Mucosa of descending colon (tissue), 3 donors: ENCODE measurements at regions not wholly inside any gene's neighbourhood (a gene's known extent, or its start where the extent isn't known, plus 50 kb on each side); places are given as distances from the start of the nearest gene placed in this dataset.

ENCODE experiments used
- ATAC-seq: fragments of 200-7000 bp; cut with Tn5 transposase; one replicate; pipeline ENCODE4 v1.9.1; 2020; ENCODE audit warnings: mild to moderate bottlenecking, moderate library complexity
- DNase-seq, 3 donors: peaks; one replicate each; pipeline ENCODE4 v3.0.0-alpha.2; 2020
- H3K36me3 ChIP-seq: fragments of 200-600 bp; one replicate; pipeline ENCODE4 v1.8.0; 2021; ENCODE audit warnings: low read depth, mild to moderate bottlenecking
- H3K4me1 ChIP-seq: fragments of 200-600 bp; one replicate; pipeline ENCODE4 v1.8.0; 2021; ENCODE audit warnings: low read depth, mild to moderate bottlenecking
- H3K4me3 ChIP-seq: fragments of 200-600 bp; one replicate; pipeline ENCODE4 v1.8.0; 2021; ENCODE audit warnings: mild to moderate bottlenecking
- H3K9me3 ChIP-seq: fragments of 200-600 bp; one replicate; pipeline ENCODE4 v1.8.0; 2021; ENCODE audit warnings: mild to moderate bottlenecking
- intact Hi-C, 2 donors: fragments of 100-400 bp; cut with DNase I in 1 of 2; cut with micrococcal nuclease in 1 of 2; formaldehyde crosslinking; loops; one replicate each; pipeline versions ENCODE4 v1.11.0 to v1.11.1; 2022; cut with DNase I, micrococcal nuclease
- TF ChIP-seq, protein P1 (sequence below): fragments of 200-600 bp; IDR thresholded peaks from one replicate; pipeline ENCODE4 v1.8.0; 2022; ENCODE audit warnings: antibody characterized with exemption, mild to moderate bottlenecking
- donor health status: DM: no; HTN: no; CAD: no; lungs with moderate emphysema.
- donor health status: DM: no; HTN: no; CAD: no.
- donor health status: DM: no; HTN: yes; CAD: no.

DNA sequence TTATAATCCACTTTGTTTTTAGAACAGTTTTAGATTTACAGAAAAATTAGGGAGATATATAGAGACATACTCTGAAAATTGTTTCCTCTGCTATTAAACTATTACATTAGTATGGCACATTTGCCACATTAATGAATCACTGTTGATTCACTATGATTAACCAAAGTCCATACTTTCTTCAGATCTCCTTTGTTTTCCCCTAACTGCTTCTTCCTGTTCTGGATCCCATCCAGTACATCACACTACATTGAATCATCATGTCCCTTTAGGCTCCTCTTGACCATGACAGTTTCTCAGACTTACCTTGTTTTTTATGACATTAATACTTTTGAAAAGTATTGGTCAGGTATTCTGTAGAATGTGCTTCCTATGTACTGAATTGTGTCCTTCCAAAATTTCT lies 109.2 kb upstream of the EDNRA start:
- Histone ChIP-seq H3K9me3 (no peaks in the 10 kb centered on the region), H3K4me3 (no peak overlapping the region), H3K4me1 (peaks cover 17% of the 10 kb centered on the region), H3K36me3 (no peaks in the 10 kb centered on the region)
- intact Hi-C loops, result no loop called here
- DNase-seq (no peak), ATAC-seq (peak; percentile 37)
- TF ChIP-seq, protein P1, sequence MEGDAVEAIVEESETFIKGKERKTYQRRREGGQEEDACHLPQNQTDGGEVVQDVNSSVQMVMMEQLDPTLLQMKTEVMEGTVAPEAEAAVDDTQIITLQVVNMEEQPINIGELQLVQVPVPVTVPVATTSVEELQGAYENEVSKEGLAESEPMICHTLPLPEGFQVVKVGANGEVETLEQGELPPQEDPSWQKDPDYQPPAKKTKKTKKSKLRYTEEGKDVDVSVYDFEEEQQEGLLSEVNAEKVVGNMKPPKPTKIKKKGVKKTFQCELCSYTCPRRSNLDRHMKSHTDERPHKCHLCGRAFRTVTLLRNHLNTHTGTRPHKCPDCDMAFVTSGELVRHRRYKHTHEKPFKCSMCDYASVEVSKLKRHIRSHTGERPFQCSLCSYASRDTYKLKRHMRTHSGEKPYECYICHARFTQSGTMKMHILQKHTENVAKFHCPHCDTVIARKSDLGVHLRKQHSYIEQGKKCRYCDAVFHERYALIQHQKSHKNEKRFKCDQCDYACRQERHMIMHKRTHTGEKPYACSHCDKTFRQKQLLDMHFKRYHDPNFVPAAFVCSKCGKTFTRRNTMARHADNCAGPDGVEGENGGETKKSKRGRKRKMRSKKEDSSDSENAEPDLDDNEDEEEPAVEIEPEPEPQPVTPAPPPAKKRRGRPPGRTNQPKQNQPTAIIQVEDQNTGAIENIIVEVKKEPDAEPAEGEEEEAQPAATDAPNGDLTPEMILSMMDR, result no peak

DNA sequence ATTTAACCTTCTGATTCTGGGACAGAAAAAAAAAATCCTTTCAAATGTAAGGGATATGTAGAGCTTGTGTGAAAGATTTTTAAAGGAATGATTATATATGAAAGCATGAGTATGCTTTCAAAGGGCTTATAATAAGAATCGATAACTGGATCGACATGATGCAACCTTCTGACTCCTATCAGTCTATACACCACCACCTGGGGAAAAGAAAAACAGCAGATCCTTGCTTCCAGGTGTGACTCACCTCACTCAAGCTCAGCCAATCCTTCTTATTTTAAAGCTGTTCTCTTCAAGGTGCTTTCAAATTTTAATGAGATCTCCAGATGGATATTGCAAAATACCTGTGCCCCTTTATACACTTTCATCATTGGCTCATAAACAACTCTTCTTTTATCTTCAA lies 102.1 kb upstream of the EDNRA start:
- ATAC-seq, result peak; percentile 85
- intact Hi-C loops, result no loop called here

DNA sequence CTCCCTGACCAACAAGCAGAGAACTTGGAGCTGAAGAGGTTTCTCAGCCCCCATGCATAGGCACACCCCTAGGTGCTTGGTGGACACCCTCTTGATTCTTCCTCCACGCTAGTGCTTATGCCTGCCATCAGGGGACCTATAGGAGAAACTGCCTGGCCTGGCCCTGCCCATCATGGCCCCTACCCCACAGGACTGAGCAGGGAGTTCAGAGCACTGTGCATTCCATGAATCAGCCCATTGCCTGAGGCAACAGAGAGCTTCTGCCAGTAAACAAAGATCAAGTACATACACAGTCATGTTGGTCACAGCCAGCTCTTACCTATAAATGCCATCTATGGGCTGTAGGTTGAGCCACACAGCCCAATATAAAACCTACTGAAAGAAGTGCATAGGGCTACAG lies 99.1 kb upstream of the EDNRA start:
- Histone ChIP-seq H3K4me1 (no peaks in the 10 kb centered on the region), H3K9me3 (no peaks in the 10 kb centered on the region), H3K4me3 (no peak overlapping the region), H3K36me3 (no peaks in the 10 kb centered on the region)
- intact Hi-C loops, result no loop called here
- TF ChIP-seq, protein P1, result no peak
- DNase-seq, result no peak
- ATAC-seq, result no peak

More for the DNA sequence above, 102.1 kb upstream of the EDNRA start:
- DNase-seq, result peak in 1 of 3 donors; percentile 32
- no peaks in the 10 kb centered on the region for H3K9me3 ChIP-seq
- H3K36me3 ChIP-seq, result no peaks in the 10 kb centered on the region
- no peak overlapping the region for H3K4me3 ChIP-seq
- H3K4me1 ChIP-seq, result no peaks in the 10 kb centered on the region
- TF ChIP-seq, protein P1, result no peak

DNA sequence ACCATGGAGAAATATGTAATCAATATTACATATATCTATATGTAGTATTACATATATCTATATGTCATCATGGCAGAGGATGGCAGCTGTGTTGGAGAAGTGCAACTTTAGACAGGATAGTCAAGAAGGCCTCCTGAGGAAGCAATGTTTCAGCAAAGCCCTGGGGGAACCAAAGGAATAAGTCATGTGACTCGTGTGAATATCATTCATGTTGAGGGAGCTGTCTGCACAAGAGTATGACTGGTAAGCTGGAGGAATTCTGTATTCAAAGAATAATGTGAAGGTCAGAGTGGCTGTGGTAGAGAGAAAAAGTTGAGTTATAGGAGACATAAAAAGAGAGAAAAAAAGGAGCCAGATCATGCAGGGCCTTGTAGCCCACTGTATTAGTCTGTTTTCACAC lies 92.9 kb upstream of the EDNRA start:
- Histone ChIP-seq H3K4me3 (no peak overlapping the region), H3K9me3 (no peaks in the 10 kb centered on the region), H3K36me3 (no peaks in the 10 kb centered on the region), H3K4me1 (no peaks in the 10 kb centered on the region)
- TF ChIP-seq, protein P1, result no peak
- intact Hi-C loops, result no loop called here
- DNase-seq, result no peak
- no peak for ATAC-seq

DNA sequence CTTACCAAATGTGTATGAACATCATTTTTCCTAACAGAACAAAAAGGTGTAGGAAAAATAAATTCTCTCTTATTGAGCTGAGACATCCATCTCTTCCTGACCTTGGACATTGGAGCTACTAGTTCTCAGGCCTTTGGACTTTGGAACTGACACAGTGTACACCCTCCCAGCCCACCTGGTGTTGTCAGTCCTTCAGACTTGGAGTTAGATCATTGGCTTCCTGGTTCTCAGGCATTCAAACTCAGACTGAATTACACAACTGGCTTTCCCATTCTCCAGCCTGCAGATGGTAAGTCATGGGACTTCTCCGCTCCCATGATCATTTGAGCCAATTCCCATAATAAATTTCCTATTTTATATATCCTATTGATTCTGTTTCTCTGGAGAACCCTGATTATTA lies 84.8 kb upstream of the EDNRA start:
- H3K4me3 ChIP-seq, result no peak overlapping the region
- ATAC-seq (no peak), DNase-seq (no peak)
- H3K4me1 ChIP-seq, result no peaks in the 10 kb centered on the region
- H3K9me3 ChIP-seq, result no peaks in the 10 kb centered on the region
- intact Hi-C loops, result no loop called here
- TF ChIP-seq, protein P1, result no peak
- H3K36me3 ChIP-seq, result no peaks in the 10 kb centered on the region

DNA sequence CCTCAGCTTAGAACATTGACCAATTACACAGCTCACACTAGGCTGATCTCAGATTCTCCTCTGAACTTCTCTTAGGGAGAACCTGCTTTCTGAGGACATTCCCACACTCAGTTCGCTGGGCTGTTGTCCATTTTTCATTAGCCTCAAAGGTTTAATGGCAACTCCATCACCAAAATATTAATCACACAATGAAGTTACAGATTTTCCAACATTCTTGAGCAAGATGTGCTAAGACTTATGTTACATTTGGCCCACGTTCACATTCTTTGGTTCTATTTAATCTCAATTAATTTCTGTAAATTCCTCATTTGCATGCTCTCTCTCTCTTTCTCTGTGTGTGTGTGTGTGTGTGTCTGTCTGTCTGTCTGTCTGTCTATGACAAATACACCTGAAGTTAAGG lies 82.3 kb upstream of the EDNRA start:
- H3K36me3 ChIP-seq, result no peaks in the 10 kb centered on the region
- TF ChIP-seq, protein P1, result no peak

More for the DNA sequence above, 82.3 kb upstream of the EDNRA start:
- Histone ChIP-seq H3K4me3 (no peak overlapping the region), H3K9me3 (no peaks in the 10 kb centered on the region), H3K4me1 (no peaks in the 10 kb centered on the region)
- intact Hi-C loops, result no loop called here
- no peak for ATAC-seq
- no peak for DNase-seq
